ENCODE measurements at regions not wholly inside any gene's neighbourhood (a gene's known extent, or its start where the extent isn't known, plus 50 kb on each side); places are given as distances from the start of the nearest gene placed in this dataset.

DNA sequence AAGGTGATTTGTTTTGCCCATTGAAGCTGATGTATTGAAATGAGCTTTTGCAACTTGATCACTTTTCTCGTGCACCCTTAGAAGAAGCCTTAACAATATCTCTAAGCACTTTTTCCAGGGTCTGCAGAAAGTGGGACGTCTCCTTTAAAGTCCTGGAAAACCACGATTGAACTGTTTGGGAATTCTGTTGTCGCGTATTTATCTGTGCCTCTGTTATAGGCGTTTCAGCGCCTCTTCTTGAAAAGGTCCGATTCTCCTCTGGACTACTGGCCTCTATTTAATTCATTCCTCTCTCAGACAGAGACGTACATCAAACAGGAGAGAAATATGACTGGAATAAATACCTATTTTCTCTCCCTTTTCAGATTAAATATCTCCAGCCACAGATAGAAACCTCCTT is 262.4 kb upstream of the PSMD7 start:
- TF ChIP-seq, protein P1, sequence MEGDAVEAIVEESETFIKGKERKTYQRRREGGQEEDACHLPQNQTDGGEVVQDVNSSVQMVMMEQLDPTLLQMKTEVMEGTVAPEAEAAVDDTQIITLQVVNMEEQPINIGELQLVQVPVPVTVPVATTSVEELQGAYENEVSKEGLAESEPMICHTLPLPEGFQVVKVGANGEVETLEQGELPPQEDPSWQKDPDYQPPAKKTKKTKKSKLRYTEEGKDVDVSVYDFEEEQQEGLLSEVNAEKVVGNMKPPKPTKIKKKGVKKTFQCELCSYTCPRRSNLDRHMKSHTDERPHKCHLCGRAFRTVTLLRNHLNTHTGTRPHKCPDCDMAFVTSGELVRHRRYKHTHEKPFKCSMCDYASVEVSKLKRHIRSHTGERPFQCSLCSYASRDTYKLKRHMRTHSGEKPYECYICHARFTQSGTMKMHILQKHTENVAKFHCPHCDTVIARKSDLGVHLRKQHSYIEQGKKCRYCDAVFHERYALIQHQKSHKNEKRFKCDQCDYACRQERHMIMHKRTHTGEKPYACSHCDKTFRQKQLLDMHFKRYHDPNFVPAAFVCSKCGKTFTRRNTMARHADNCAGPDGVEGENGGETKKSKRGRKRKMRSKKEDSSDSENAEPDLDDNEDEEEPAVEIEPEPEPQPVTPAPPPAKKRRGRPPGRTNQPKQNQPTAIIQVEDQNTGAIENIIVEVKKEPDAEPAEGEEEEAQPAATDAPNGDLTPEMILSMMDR (IDR thresholded peaks at IDR 0.05; ENCODE audit: low read depth, low read length, poor library complexity, severe bottlenecking) = no peak
- no peak for TF ChIP-seq EZH2phosphoT487 (IDR thresholded peaks at IDR 0.05; ENCODE audit: borderline replicate concordance, low read length)

All from DOHH2 (cell line).